NCI-H2107 (cell line): ENCODE measurements at regions not wholly inside any gene's neighbourhood (a gene's known extent, or its start where the extent isn't known, plus 50 kb on each side); places are given as distances from the start of the nearest gene placed in this dataset.

Experiments used
- DNase-seq: peaks from one replicate; lab custom pipeline; 2025; lab: John Stamatoyannopoulos, UW

- no peak for DNase-seq
Observed at GRCh38 chr7:130897515-130898419, 163.8 kb upstream of the KLF14 start.

GRCh38 chr7:130899071-130899560 lies 165.1 kb upstream of the KLF14 start:
- DNase-seq = no peak

- DNase-seq = no peak
Observed at GRCh38 chr7:130899638-130900401, 165.8 kb upstream of the KLF14 start.

- DNase-seq = no peak
Observed at GRCh38 chr7:130900471-130901076, 166.6 kb upstream of the KLF14 start.

GRCh38 chr7:130901209-130901783 lies 167.3 kb upstream of the KLF14 start:
- DNase-seq = no peak

GRCh38 chr7:130902755-130903357 lies 168.8 kb upstream of the KLF14 start:
- DNase-seq = no peak

- no peak for DNase-seq
Observed at GRCh38 chr7:130903358-130903974, 169.5 kb upstream of the KLF14 start.

- DNase-seq = no peak
Observed at GRCh38 chr7:130904031-130904757, 170.2 kb upstream of the KLF14 start.

- DNase-seq = no peak
Observed at GRCh38 chr7:130904792-130905191, 170.8 kb upstream of the KLF14 start.

GRCh38 chr7:130906575-130906974 lies 172.6 kb upstream of the KLF14 start:
- DNase-seq = no peak

- DNase-seq = no peak
Observed at GRCh38 chr7:130907439-130907838, 173.4 kb upstream of the KLF14 start.

GRCh38 chr7:130908345-130909160 lies 174.5 kb upstream of the KLF14 start:
- no peak for DNase-seq

GRCh38 chr7:130909161-130909836 lies 175.3 kb upstream of the KLF14 start:
- DNase-seq = no peak

GRCh38 chr7:130909881-130910672 lies 176.1 kb upstream of the KLF14 start:
- DNase-seq = no peak

GRCh38 chr7:130910949-130911944 lies 177.2 kb upstream of the KLF14 start:
- DNase-seq = no peak

- no peak for DNase-seq
Observed at GRCh38 chr7:130912082-130912861, 178.3 kb upstream of the KLF14 start.
